ENCODE measurements at regions not wholly inside any gene's neighbourhood (a gene's known extent, or its start where the extent isn't known, plus 50 kb on each side); places are given as distances from the start of the nearest gene placed in this dataset.
A peak's percentile ranks its signal among the peaks of the same experiment; 100 is the strongest.
"Not testable (repeated sequence)": the region's sequence is repeated elsewhere in the genome, so short reads cannot be mapped to it uniquely, and the experiment has no call there.

DNA sequence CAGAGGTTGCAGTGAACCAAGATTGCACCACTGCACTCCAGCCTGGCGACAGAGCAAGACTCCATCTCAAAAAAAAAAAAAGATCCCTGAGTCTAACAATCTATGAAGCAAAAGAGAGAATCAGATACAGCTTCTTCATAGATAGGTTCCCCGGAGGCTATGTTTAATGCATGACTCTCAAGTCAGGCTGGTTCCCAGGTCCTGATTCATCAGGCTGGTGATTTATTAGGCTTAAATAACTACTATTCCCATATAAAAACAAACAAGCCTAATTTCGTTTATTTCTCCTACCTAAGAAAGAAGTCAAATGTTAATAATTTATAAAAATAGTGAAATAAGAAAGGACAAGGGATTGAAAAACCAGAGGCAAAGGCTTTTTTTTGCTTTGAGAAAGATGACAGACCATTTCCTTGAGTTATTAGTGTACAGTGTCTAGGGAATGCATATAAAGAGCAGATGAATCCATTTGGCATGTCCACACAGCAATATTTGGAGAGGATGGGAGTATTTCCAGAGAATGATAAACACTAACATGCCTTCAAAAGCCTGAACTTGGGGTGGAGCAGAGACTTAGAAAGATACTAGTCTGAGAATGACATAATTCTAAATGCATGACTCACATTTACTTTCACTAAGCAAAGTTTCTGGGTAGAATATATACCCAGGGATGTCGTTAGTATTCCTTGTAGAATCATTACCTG is 115.3 kb downstream of the NREP start:
- DNase-seq (no peak), ATAC-seq (no peak)
- no peaks in the 10 kb centered on the region for H3K27me3 Mint-ChIP-seq
- H3K4me1 Mint-ChIP-seq, result no peaks in the 10 kb centered on the region
- H3K27ac Mint-ChIP-seq, result no peak overlapping the region
- H3K4me3 Mint-ChIP-seq, result no peak overlapping the region
- H3K9me3 Mint-ChIP-seq, result peaks cover 27 to 32% of the 10 kb centered on the region in 2 donors

DNA sequence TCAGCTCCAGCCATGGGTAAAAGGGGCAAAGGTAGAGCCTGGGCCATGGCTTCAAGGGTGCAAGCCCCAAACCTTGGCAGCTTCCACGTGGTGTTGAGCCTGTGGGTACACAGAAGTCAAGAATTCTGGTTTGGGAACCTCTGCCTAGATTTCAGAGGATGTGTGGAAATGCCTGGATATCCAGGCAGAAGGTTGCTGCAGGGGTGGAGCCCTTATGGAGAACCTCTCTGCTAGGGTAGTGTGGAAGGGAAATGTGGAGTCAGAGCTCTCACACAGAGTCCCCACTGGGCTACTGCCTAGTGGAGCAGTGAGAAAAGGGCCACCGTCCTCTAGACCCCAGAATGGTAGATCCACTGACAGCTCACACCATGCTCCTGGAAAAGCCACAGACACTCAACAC is 117.1 kb downstream of the NREP start:
- Mint-ChIP-seq H3K4me3 (no peak overlapping the region), H3K4me1 (no peaks in the 10 kb centered on the region), H3K9me3 (peaks cover 27 to 32% of the 10 kb centered on the region in 2 donors), H3K27me3 (no peaks in the 10 kb centered on the region), H3K27ac (no peak overlapping the region)
- no peak for ATAC-seq
- DNase-seq, result no peak

DNA sequence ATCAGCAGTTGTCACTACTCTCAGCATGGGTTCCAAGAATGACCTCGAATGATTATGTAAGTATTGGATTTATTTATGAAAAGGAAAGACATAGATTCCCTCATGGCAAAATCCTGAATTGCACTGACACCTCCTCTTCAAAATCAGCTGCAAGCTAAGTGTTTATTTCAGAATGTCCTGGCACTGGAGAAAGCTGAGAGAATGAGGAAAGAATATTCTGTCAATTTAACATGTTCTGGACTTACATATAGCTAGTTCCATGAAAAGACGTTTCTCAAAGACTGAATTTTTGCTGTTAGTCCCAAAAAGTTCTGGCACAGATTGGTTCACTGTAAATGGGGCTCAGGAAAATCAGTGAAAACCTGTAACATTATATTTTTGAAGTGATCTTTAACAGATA is 120.3 kb downstream of the NREP start:
- H3K27ac Mint-ChIP-seq, result no peak overlapping the region
- H3K4me1 Mint-ChIP-seq, result no peaks in the 10 kb centered on the region
- no peak overlapping the region for H3K4me3 Mint-ChIP-seq
- peaks cover 27 to 32% of the 10 kb centered on the region in 2 donors for H3K9me3 Mint-ChIP-seq
- ATAC-seq (no peak), DNase-seq (no peak)
- no peaks in the 10 kb centered on the region for H3K27me3 Mint-ChIP-seq

DNA sequence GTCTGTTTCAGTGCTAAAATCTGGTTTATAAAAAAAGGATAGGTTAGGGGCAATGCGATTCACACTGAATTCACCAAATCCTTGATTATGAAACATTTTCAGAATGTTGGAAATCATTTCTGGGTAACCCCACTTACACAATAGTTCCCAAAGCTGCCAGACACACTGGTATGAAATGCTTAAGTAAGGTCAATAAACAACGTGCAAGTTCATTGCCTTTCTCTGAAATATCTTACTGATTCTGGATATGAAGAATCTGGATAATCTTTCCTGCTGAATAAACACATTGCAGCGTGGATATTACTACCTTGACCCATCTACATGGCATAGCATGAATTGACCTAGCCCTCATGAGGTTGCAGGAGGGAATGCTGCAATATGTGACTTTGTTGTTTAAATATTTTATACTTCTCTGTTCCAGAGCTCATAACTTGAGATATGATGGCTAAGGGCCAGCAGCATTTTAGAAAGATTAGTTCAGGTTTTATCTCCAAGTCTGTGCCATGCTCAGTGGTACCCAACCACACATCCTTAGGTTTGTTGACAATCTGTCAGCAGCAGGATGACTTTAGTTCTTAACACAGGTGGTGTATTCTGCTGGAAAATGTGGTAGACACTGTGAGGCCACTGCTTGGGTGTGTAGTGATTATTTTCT is 121.0 kb downstream of the NREP start:
- Mint-ChIP-seq H3K4me1 (no peaks in the 10 kb centered on the region), H3K27me3 (no peaks in the 10 kb centered on the region), H3K9me3 (peaks cover 27 to 32% of the 10 kb centered on the region in 2 donors), H3K4me3 (no peak overlapping the region), H3K27ac (no peak overlapping the region)
- no peak for DNase-seq
- ATAC-seq, result no peak

DNA sequence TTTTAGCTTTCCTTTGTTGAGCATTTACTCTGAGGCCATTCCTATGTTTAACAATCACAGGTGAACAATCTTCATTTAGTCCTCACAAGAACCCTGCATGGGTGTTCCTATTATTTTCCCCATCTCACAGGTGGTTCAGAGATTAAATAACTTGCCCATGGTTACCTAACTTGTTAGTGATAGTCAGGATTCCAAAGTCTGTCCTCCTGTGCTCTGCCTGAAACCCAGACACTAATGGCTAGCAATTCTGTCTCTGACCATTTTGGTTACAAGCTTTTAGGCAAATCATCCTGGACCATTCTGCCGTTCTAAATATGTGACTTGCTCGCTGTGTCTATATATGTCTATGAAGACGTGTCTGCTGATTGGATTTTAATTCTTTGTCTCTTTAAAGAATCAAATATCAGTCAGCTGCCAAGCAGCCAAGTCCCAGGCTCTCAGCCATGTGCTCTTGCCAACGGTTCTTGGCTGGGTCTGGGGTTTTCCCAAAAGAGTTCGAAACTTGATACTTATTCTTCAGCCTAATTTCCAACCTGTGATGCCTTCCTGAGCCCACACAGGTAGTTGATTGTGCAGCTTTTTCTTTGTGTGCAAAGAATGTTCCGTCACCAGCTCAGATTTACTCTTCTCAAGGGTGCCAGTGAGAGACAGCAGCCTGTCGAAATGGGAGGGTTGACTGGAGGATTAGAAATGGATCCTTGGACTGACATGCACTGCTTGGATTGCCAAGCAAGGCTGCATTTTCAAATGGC is 121.7 kb downstream of the NREP start:
- ATAC-seq, result no peak
- no peaks in the 10 kb centered on the region for H3K4me1 Mint-ChIP-seq
- no peak for DNase-seq
- H3K27ac Mint-ChIP-seq, result no peak overlapping the region
- no peaks in the 10 kb centered on the region for H3K27me3 Mint-ChIP-seq
- H3K9me3 Mint-ChIP-seq, result peaks cover 23 to 26% of the 10 kb centered on the region in 2 donors
- H3K4me3 Mint-ChIP-seq, result no peak overlapping the region

DNA sequence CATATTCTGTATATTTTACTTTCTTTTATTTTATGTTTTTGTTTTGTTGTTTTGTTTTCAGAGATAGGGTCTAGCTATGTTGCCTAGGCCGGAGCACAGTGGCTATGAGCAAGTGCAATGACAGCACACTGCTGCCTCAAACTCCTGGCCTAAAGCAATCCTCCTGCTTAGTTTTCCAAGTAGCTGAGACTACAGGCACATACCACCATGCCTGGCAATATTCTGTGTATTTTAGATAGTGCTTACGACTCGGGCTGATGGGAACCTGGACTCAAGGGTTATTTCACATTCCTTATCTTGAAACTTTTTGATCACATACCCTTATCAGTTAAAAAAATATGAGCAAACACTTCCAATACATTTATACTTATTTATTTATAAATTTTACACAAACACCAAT is 119.0 kb upstream of the STARD4 start:
- no peak for DNase-seq
- Mint-ChIP-seq H3K4me3 (no peak overlapping the region), H3K27ac (no peak overlapping the region), H3K27me3 (no peaks in the 10 kb centered on the region), H3K4me1 (peaks cover 9% of the 10 kb centered on the region), H3K9me3 (peaks cover 3 to 15% of the 10 kb centered on the region in 2 donors)
- ATAC-seq, result no peak

DNA sequence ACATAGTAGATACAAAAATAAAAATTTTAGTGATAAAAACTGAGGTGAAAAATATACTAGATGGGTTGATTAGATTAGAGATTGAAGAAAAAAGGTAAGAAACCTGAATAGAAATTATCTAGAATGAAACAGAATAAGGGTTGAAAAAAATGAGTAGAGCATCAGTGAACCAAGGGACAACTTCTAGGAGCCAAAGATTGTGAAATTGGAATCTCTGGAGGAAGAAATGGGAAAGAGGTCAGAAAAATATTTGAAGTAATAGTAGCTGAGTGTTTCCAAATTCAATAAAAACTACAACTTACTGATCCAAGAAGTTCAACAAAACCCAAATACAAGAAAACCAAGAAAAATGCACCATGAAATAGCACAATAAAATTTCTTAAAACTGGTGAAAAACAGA is 116.6 kb upstream of the STARD4 start:
- no peaks in the 10 kb centered on the region for H3K27me3 Mint-ChIP-seq
- H3K4me3 Mint-ChIP-seq, result no peak overlapping the region
- no peak overlapping the region for H3K27ac Mint-ChIP-seq
- H3K4me1 Mint-ChIP-seq, result peaks cover 9% of the 10 kb centered on the region
- ATAC-seq (no peak), DNase-seq (no peak)
- H3K9me3 Mint-ChIP-seq, result peaks cover 17 to 26% of the 10 kb centered on the region in 2 donors

DNA sequence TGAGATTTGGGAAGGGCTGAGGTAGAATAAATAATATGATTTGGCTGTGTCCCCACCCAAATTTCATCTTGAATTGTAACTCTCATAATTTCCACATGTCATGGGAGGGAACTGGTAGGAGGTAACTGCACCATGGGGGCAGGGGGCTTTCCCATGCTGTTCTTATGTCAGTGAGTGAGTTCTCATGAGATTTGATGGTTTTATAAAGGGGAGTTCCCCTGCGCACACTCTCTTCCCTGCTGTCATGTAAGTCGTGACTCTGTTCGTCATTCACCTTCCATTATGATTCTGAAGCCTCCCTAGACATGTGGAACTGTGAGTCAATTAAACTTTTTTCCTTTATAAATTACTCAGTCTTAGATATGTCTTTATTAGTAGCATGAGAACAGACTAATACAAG is 115.5 kb upstream of the STARD4 start:
- Mint-ChIP-seq H3K9me3 (peaks cover 17 to 26% of the 10 kb centered on the region in 2 donors), H3K27ac (no peak overlapping the region), H3K27me3 (no peaks in the 10 kb centered on the region), H3K4me1 (peaks cover 9% of the 10 kb centered on the region), H3K4me3 (no peak overlapping the region)
- DNase-seq (peak in 1 of 2 donors; percentile 37), ATAC-seq (peak; percentile 84)

DNA sequence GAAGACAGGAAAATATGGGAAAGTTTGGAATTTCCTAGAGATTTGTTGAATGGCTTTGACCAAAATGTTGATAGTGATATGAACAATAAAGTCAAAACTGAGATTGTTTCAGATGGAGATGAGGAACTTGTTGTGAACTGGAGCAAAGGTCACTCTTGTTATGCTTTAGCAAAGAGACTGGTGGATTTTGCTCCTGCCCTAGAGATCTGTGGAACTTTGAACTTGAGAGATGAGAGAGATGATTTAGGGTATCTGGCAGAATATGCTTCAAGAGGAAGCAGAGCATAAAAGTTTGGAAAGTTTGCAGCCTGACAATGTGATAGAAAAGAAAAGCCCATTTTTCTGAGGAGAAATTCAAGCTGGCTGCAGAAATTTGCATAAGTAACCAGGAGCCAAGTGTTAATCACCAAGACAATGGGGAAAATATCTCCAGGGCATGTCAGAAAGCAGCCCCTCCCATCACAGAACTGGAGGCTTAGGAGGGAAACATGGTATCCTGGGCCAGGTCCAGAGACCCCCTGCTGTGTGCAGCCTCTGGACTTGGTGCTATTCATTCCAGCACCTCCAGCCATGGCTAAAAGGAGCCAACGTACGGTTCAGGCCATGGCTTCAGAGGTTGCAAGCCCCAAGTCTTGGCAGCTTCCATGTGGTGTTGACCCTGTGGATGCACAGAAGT is 114.3 kb upstream of the STARD4 start:
- H3K27me3 Mint-ChIP-seq, result no peaks in the 10 kb centered on the region
- H3K4me3 Mint-ChIP-seq, result no peak overlapping the region
- no peak overlapping the region for H3K27ac Mint-ChIP-seq
- ATAC-seq (no peak), DNase-seq (no peak)
- H3K9me3 Mint-ChIP-seq, result peaks cover 17 to 26% of the 10 kb centered on the region in 2 donors
- peaks cover 9% of the 10 kb centered on the region for H3K4me1 Mint-ChIP-seq

DNA sequence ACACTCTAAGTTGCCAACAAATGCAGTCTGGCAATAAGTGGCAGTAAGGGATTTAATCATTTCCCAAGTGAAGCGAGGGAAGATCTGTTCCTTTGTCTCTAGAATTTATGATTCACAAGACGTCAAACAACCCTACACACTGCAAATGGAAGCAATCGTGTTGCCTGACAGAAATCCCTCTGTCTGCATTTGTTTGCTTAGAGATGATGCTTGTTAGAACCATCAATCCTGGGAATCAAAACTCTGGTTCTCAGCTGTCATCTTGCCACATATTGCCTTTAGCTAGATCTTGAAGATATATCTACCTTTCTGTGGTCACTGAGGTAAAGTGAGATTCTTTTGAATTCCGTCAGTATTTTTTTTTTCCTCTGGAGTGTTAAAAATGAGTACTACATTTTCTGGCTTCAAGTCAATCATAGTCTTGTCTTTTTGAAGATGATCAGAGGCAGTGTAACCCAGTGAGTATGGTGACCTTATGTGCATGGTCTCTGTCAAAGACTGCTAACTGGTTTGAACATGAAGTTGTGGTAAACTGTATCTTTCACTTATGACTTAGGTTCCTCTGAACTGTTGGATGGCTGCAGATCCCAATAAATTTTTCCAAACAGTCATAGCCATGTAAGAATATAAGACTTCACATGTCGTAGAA is 106.4 kb upstream of the STARD4 start:
- H3K27ac Mint-ChIP-seq, result no peak overlapping the region
- H3K27me3 Mint-ChIP-seq, result peaks cover 18% of the 10 kb centered on the region
- DNase-seq (no peak), ATAC-seq (no peak)
- H3K4me3 Mint-ChIP-seq, result no peak overlapping the region
- no peaks in the 10 kb centered on the region for H3K9me3 Mint-ChIP-seq
- H3K4me1 Mint-ChIP-seq, result no peaks in the 10 kb centered on the region

DNA sequence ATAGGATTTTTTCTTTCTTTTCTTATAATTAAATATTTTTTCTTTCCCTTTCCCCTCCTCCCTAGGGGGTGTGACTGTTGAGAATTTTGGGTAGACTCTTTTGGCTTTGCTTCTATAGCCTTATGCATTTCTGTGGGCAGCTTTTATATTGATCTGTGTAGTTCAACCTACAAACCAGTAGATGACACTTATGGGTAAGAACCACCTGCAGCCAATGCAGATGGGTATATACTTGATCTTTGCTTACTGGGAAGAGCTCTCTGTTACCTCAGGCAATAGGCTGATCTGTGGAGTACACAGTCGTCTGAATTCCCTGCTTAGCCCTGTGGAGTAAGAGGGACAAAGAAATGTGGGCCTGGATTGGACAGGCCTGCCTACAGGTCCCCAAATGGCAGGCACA is 102.7 kb upstream of the STARD4 start:
- DNase-seq (no peak), ATAC-seq (no peak)
- Mint-ChIP-seq H3K4me1 (no peaks in the 10 kb centered on the region), H3K27me3 (peaks cover 12% of the 10 kb centered on the region), H3K27ac (no peak overlapping the region), H3K9me3 (peaks cover 4 to 11% of the 10 kb centered on the region in 2 donors), H3K4me3 (no peak overlapping the region)

DNA sequence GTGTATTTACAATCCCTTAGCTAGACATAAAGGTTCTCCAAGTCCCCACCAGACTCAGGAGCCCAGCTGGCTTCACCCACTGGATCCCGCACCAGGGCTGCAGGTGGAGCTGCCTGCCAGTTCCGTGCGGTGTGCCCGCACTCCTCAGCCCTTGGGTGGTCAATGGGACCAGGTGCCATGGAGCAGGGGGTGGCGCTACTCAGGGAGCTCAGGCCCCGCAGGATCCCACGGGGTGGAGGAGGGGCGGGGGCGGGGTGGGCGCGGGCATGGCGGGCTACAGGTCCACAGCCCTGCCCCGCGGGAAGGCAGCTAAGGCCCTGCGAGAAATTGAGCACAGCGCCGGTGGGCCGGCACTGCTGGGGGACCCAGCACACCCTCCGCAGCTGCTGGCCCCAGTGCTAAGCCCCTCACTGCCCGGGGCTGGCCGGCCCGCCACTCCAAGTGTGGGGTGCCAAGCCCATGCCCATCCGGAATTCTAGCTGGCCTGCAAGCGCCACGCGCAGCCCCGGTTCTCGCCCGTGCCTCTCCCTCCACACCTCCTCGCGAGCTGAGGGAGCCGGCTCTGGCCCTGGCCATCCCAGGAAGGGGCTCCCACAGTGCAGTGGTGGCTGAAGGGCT is 99.8 kb upstream of the STARD4 start:
- H3K27ac Mint-ChIP-seq, H3K4me1 Mint-ChIP-seq, H3K27me3 Mint-ChIP-seq, DNase-seq, H3K4me3 Mint-ChIP-seq: not testable (repeated sequence)
- peaks cover 7 to 11% of the 10 kb centered on the region in 2 donors for H3K9me3 Mint-ChIP-seq
- ATAC-seq, result peak; percentile 53

DNA sequence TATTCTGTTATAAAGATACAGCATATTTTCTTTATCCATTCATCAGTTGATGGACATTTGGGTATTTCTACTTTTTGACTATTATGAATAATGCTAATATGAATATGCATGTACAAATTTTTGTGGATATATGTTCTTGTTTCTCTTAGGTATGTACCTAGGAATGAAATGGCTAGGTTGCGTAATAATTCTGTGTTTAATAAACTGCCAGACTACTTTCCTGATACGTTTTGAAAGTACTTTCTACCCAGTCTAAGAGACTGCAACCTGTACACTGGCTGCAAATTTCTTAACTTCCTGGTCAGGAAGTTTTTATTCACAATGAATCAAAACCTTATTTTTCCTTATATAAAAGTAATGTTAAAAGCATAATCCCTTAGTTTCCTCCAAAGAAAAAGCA is 93.9 kb upstream of the STARD4 start:
- H3K4me3 Mint-ChIP-seq, result no peak overlapping the region
- H3K27me3 Mint-ChIP-seq, result no peaks in the 10 kb centered on the region
- no peak for DNase-seq
- no peak overlapping the region for H3K27ac Mint-ChIP-seq
- no peak for ATAC-seq
- no peaks in the 10 kb centered on the region for H3K4me1 Mint-ChIP-seq
- H3K9me3 Mint-ChIP-seq, result peaks cover 7 to 9% of the 10 kb centered on the region in 2 donors

DNA sequence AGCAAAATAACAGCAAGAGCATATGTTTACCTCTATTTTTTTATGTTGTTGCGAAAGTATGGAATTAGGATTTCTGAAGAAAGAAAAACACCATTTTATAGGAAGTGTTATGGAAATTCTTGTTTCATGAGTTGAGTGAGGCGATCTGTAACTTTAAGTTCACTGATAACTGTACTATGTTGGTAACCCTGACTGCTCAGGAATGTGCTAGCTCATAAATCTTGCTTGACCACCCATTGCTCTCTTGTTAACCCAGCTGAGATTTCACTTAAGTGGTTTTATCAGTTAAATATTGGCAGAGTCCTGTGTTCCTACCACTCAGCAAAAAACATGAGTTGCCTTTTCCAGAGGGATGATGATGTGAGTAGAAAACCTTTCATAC is 91.1 kb upstream of the STARD4 start:
- Mint-ChIP-seq H3K9me3 (no peaks in the 10 kb centered on the region), H3K27me3 (no peaks in the 10 kb centered on the region), H3K27ac (no peak overlapping the region), H3K4me1 (no peaks in the 10 kb centered on the region), H3K4me3 (no peak overlapping the region)
- DNase-seq, result no peak
- no peak for ATAC-seq

DNA sequence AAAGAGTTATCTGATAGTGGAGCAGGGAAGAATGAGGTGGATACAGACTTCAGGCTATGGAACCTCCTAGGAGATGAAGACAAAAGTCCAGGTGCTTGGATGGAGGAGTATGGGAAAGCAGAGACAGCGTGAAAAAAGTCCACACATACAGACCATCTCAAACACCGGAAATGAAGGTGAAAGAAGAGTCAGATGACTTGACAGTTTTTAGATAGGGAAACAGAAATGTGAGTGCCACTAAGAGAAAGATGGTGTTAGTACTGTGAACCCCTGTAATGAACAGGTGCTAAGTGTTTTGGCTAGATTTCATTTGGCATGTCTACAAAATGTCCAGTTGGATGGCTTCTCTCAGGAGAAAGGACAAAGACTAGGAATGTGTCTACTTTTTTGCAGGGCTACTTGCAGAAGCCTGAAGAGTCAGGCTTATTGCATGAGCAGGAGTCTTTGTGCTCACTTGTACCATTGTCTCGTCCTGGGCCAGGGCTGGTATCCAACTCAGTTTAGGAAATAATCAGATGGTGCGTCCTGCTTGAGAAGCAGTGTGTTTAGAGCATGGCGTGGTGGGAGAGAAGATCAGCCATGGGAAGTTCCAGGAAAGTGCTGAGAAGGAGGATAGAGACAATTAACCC is 90.6 kb upstream of the STARD4 start:
- no peak overlapping the region for H3K27ac Mint-ChIP-seq
- ATAC-seq (no peak), DNase-seq (no peak)
- H3K9me3 Mint-ChIP-seq, result no peaks in the 10 kb centered on the region
- no peaks in the 10 kb centered on the region for H3K4me1 Mint-ChIP-seq
- H3K27me3 Mint-ChIP-seq, result no peaks in the 10 kb centered on the region
- H3K4me3 Mint-ChIP-seq, result no peak overlapping the region
